GM18519 (cell line): ENCODE measurements at regions not wholly inside any gene's neighbourhood (a gene's known extent, or its start where the extent isn't known, plus 50 kb on each side); places are given as distances from the start of the nearest gene placed in this dataset.

Source experiments
- ATAC-seq: cut with Tn5 transposase; IDR thresholded peaks from one replicate; pipeline ENCODE4 v1.9.1; 2021; ENCODE audit warnings: mild to moderate bottlenecking, moderate library complexity; ENCODE audit not compliant: unreplicated experiment, low FRiP score

DNA sequence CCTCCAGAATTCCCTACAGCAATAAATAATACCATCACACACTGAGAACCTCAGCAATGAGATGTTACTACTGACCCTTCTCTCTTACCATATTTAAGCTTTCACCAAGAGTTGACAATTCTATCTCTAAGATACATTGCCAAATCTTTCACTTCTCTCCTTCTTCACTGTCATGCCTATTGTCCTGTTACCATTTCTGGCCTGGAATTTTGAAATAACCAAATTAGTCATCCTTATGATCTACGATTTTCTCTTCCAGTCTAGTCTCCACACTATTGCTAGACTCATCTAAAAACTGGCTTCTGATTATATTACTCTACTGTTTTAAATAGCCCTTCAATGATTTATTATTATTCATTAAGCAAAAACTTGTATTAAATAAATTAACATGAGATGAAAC lies 656.1 kb upstream of the ADGRL4 start:
- no peak for ATAC-seq

GRCh38 chr1:79660129-79660528 lies 653.6 kb upstream of the ADGRL4 start:
- no peak for ATAC-seq

- no peak for ATAC-seq
Observed at GRCh38 chr1:79657951-79658658, 651.6 kb upstream of the ADGRL4 start.

DNA sequence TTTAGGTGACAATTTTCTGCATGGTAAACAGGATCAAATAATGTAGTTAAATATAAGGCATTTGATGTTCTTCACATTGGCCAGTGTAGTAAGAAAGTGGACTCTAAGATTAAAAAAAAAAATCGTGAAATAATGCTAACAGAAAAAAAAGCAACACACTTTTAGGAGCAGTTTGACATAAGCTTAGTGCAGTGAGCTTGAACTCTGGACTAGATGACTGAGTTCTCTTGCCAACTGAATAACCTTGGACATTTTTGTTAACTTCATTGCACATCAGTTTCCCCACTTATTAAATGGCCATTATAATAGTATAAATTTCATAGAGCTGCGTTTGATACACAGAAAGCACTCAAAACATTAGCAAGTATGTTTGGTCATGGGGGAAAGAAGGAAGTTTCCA lies 649.3 kb upstream of the ADGRL4 start:
- no peak for ATAC-seq

GRCh38 chr1:79652426-79652825 lies 645.9 kb upstream of the ADGRL4 start:
- ATAC-seq, result no peak

DNA sequence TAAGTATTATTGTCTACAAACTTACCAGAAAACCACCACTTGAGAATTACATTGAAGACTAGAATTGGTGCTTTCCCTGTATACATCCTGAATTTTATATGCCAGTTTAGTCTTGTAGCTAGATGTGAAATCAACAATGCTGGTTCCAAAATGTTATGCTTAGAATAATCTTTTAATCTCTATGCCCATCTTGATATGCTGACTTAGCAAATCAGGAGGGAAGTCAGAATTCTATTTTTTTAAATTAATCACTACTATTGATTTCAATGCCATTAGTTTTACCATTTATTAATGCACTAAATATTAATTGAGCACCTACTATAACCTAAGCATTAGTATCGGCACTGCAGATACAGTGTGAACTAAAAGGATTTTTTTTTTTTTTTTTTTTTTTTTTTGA lies 641.6 kb upstream of the ADGRL4 start:
- ATAC-seq, result no peak

DNA sequence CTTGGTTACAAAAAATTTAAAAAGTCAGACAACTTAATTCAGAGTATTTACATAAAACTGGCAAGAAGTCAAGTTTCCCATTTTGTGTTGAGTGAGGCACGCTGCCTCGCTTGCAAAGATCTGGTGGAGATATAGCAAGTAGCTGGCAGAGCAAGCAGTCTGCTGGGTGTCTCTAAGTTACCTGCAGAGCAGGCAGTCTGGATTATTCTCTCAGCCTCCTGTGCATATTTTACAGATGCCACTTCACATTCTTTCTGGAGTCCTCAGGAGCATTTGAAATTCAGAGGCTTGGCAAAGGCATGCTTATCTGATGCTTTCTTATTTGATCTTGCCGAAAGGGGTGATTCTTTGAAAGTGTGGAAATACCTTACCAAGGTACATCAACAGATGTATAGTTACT lies 640.4 kb upstream of the ADGRL4 start:
- no peak for ATAC-seq

GRCh38 chr1:79638382-79638781 lies 631.9 kb upstream of the ADGRL4 start:
- peak; percentile 90 for ATAC-seq

GRCh38 chr1:79633456-79633855 lies 626.9 kb upstream of the ADGRL4 start:
- no peak for ATAC-seq

- ATAC-seq, result no peak
Observed at GRCh38 chr1:79629414-79629813, 622.9 kb upstream of the ADGRL4 start.

DNA sequence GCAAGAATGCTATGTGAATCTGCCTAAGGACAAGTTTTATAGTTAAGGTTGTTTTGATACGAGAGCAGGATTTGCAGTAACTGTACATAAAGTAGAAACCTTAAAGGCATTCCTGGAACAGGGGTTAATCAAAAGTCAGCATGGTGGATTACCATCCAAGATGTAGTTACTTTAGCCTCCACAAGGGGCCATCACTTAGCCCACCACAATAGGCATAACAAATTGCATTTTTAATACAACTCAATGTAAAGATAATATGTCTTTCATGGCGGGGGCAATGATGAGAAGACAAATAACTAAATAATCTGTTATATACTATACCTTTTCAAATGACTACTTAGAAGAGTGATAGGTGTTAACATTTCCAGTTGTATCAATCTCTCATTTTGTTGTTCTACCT lies 611.2 kb upstream of the ADGRL4 start:
- ATAC-seq, result no peak

DNA sequence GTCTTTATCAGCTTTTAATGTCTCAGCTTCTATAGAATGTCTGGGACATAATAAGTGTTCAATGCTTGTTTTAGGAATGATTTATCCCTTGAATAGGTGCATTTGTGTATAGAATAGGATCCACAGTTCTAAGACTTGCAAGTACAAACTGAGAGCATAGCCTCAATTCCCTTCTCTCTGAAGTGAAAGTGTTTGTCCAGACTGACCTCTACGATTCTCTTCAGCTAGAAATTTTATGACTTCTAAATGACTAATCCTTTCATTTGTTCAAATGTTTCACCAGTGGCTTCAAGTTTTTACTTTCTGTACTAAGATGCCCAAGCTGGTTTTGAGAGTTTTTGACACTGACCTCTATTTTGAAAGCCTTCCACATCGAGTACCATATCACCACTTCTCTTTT lies 608.2 kb upstream of the ADGRL4 start:
- no peak for ATAC-seq

DNA sequence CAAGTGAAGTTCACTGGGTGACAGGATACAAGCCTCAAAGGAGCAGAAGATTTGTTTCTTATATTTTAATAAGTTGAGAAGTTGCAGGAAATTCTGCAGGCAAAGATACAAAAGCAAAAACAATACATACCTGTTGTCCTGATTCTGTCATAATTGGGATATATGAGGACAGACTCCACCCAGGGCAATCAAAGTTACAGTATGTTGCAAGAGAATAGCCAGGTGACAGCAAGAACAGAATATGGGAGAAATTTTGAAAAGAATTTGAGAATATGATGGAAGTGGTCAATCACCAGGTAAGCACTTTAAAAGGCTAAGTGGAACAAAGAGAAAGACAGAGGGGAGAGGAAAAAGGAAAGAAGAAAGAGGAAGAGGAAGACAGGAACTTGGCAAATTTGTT lies 607.6 kb upstream of the ADGRL4 start:
- ATAC-seq, result no peak

GRCh38 chr1:79613046-79613445 lies 606.5 kb upstream of the ADGRL4 start:
- no peak for ATAC-seq

- no peak for ATAC-seq
Observed at GRCh38 chr1:79604490-79605198, 598.1 kb upstream of the ADGRL4 start.

DNA sequence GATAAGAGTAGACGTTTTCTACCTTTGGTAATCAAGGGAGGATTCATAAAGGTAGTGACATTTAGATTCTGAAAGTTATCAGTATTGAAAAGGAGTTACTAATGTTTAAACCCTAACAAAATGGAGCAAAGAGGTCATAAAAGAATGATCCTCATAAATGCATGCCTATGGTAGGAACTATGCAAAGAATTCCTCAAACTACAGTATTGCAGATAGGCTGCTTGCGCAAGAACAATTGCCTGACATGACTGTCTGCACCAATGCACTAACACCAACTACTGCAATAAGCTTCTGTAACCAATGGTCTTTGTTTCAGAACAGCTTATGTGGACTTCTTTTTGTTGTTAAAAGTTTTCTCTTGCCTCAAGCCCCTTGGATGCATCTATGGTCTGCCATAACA lies 597.3 kb upstream of the ADGRL4 start:
- ATAC-seq, result no peak

DNA sequence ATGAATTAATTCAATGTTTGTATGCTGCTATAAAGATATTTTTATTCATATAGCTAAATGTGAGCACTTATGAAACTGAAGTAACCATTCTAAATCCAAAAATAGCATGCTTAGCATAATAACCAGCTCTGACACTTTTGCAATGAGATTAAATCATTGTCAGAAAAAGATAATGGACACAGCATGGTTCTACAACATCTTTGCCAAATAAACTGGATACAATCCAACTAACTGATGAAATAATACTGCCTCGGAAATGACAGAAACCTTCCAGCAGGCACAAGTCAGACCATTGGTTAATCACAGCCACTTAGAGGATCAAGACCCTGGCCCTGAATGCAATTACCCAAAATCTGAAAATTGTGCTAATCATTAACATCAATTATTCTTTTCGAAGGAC lies 592.7 kb upstream of the ADGRL4 start:
- ATAC-seq, result no peak

DNA sequence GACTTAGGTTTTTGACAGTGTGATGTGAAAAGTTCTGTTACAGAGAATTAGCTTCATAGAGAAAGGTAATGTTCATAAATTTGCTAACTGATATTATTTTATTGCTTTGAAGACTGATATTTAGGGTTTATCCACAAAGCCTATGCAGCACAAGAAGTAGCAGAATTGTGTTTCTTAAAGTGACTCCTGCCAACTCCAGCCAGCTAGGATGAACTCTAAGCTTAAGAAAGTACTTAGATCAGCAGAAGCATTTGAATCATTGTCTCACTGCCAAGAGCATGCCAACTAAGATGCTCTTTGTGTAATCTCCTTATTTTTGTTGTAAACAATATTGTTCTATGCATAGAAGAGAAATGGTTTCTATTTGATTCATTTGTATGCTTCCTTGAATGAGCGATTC lies 589.4 kb upstream of the ADGRL4 start:
- no peak for ATAC-seq

GRCh38 chr1:79594121-79594698 lies 587.7 kb upstream of the ADGRL4 start:
- ATAC-seq, result no peak

DNA sequence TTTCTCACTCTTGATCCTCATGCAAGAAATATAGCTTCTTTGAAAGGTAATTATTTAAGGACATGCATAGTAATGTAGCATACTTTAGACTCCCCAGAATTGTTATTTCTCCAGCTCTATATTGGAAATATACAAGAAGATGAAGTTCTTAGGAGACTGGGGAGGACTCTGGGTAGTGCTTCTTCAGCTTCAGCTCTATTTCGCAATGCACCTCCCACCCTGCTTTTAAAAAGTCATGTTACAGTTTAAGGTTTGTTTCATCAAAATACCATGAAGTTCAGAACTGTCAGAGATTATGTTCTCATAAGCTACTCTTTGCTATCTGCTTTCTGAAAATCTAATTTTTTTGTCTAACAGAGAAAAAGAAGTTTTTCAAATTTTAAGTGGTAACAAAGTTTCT lies 586.2 kb upstream of the ADGRL4 start:
- ATAC-seq, result no peak

- no peak for ATAC-seq
Observed at GRCh38 chr1:79588719-79589118, 582.2 kb upstream of the ADGRL4 start.

DNA sequence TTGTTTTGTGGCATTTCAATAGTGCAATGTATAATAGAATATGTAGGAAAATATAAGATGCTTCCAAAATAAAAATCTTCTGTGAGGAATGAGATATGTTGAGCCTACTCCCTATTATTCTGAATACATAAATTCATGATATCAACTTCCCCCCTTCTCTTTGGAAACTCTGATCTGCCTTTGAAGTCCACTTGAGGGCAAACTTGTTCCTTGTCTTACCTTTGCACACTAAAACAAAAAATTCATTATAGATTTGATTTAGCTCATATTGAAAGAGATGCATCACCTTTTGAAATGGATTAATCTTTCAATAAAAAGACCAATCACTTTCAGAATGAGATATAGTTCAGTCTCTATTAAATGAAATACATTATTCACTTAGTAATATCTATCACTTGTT lies 580.7 kb upstream of the ADGRL4 start:
- no peak for ATAC-seq
